ENCODE measurements at regions not wholly inside any gene's neighbourhood (a gene's known extent, or its start where the extent isn't known, plus 50 kb on each side); places are given as distances from the start of the nearest gene placed in this dataset.

DNA sequence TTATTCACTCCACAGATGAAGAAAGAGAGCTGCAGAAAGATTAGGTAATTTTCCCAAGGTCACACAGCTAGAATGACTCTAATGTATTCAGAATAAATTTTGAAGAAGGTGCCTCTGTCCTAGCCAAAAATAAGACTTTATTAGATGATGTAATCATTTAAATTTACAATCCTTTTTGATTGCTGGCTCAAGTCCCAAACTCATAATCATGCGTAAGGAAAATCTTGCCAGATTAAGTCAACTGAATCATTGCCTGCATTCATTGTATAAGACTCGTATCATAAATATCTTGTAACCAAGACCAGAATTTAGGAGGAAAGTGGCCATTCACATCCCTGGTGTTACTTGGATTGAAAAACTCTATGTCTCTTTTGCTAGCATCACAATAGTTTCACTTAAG is 53.1 kb upstream of the STK39 start:
- H3K9me3 ChIP-seq (ENCODE audit: low read length): no peaks in the 10 kb centered on the region
- no peaks in the 10 kb centered on the region for H3K4me1 ChIP-seq (ENCODE audit: insufficient read depth, low read length)
- H2AFZ ChIP-seq (ENCODE audit: low read depth, low read length): no peak overlapping the region
- H3K4me3 ChIP-seq (ENCODE audit: low read length): no peak overlapping the region
- H3K27me3 ChIP-seq (ENCODE audit: insufficient read depth, low read length): no peaks in the 10 kb centered on the region
- H3K36me3 ChIP-seq (ENCODE audit: insufficient read depth, low read length): no peaks in the 10 kb centered on the region

DNA sequence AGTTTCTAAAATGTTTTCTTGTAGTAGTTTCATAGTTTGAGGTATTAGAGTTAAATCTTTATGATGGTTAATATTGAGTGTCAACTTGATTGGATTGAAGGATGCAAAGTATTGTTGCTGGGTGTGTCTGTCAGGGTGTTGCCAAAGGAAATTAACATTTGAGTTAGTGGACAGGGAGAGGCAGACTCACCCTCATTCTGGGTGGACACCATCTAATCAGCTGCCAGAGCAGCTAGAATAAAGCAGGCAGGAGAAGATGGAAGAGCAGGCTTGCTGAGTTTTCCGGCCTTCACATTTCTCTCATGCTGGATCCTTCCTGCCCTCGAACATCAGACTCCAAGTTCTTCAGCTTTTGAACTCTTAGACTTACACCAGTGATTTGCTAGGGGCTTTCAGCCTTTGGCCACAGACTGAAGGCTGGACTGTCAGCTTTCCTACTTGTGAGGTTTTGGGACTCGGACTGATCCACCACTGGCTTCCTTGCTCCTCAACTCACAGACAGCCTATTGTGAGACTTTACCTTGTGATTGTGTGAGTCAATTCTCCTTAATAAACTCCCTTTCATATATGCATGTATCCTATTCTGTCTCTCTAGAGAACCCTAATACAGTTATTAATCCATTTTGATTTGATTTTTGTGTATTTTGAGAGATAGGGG is 56.8 kb upstream of the STK39 start:
- Histone ChIP-seq H2AFZ (ENCODE audit: low read depth, low read length) (no peak overlapping the region), H3K27me3 (ENCODE audit: insufficient read depth, low read length) (no peaks in the 10 kb centered on the region), H3K4me1 (ENCODE audit: insufficient read depth, low read length) (no peaks in the 10 kb centered on the region), H3K4me3 (ENCODE audit: low read length) (no peak overlapping the region), H3K9me3 (ENCODE audit: low read length) (no peaks in the 10 kb centered on the region), H3K36me3 (ENCODE audit: insufficient read depth, low read length) (no peaks in the 10 kb centered on the region)

DNA sequence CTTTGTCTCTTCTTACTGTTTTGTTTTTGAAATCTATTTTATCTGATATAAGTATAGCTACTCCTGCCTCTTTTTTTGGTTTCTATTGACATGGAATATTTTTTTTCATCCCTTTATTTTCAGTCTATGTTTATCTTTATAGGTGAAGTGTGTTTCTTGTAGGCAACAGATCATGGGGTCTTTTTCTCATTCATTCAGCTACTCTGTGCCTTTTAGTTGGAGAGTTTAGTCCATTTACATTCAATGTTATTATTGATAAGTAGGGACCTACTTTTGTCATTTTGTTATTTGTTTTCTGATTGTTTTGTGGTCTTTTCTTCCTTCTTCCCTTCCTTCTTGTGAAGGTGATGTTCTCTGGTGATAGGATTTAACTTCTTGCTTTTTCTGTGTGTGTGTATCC is 60.0 kb upstream of the STK39 start:
- no peak overlapping the region for H3K4me3 ChIP-seq (ENCODE audit: low read length)
- peaks cover 5% of the 10 kb centered on the region for H3K4me1 ChIP-seq (ENCODE audit: insufficient read depth, low read length)
- H2AFZ ChIP-seq (ENCODE audit: low read depth, low read length): no peak overlapping the region
- no peaks in the 10 kb centered on the region for H3K9me3 ChIP-seq (ENCODE audit: low read length)
- no peaks in the 10 kb centered on the region for H3K27me3 ChIP-seq (ENCODE audit: insufficient read depth, low read length)
- no peaks in the 10 kb centered on the region for H3K36me3 ChIP-seq (ENCODE audit: insufficient read depth, low read length)

DNA sequence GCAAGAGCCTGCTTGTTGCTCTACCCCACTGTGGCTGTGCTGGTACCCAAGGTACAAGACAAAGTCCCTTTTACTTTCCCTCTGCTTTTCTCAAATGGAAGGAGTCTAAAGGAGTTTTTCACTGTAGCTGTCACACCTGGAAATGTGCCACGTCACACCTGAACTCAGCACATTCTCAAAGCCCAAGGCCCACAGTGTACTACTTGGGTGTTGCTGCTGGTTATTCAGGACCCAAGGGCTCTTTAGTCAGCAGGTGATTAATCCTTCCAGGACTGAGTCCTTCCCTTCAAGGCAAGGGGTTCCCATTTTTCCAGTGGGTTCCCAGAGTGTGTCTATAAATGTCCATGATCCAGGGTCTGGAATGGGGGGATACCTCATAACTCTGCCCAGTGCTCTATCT is 63.2 kb upstream of the STK39 start:
- no peak overlapping the region for H2AFZ ChIP-seq (ENCODE audit: low read depth, low read length)
- peaks cover 5% of the 10 kb centered on the region for H3K4me1 ChIP-seq (ENCODE audit: insufficient read depth, low read length)

DNA sequence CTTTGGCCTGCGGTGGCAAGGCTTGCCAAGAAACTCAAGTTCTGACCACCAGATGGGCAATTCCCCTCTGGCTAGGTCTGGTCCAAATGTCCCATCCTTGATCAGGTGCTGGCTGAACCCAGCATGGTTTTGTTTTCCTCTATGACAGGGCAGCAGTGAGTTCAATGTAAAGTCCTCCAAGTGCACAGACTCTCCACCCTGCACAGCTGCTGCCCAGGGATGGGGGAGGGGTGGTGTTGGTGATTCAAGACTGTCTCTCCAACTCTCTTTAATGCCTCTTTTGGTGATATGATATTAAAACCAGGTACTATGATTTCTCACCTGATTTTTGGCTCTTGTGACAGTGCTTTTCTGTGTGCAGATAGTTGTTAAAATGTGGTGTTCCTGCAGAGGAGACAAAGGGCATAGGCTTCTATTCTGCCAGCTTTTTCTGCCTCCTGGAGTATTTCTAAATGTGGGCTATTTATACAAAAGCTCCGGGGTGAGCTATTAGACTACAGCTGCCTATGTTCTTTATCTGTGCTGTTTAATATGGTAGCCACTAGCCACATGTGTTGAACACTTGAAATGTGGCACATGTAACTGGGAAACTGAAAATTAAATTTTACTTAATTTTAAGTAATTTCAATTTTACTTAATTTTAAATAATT is 64.0 kb upstream of the STK39 start:
- Histone ChIP-seq H2AFZ (ENCODE audit: low read depth, low read length) (no peak overlapping the region), H3K9me3 (ENCODE audit: low read length) (no peaks in the 10 kb centered on the region), H3K27me3 (ENCODE audit: insufficient read depth, low read length) (no peaks in the 10 kb centered on the region), H3K4me1 (ENCODE audit: insufficient read depth, low read length) (peaks cover 5% of the 10 kb centered on the region), H3K36me3 (ENCODE audit: insufficient read depth, low read length) (no peaks in the 10 kb centered on the region), H3K4me3 (ENCODE audit: low read length) (no peak overlapping the region)

More for the DNA sequence above, 63.2 kb upstream of the STK39 start:
- Histone ChIP-seq H3K4me3 (ENCODE audit: low read length) (no peak overlapping the region), H3K9me3 (ENCODE audit: low read length) (no peaks in the 10 kb centered on the region), H3K36me3 (ENCODE audit: insufficient read depth, low read length) (no peaks in the 10 kb centered on the region), H3K27me3 (ENCODE audit: insufficient read depth, low read length) (no peaks in the 10 kb centered on the region)

DNA sequence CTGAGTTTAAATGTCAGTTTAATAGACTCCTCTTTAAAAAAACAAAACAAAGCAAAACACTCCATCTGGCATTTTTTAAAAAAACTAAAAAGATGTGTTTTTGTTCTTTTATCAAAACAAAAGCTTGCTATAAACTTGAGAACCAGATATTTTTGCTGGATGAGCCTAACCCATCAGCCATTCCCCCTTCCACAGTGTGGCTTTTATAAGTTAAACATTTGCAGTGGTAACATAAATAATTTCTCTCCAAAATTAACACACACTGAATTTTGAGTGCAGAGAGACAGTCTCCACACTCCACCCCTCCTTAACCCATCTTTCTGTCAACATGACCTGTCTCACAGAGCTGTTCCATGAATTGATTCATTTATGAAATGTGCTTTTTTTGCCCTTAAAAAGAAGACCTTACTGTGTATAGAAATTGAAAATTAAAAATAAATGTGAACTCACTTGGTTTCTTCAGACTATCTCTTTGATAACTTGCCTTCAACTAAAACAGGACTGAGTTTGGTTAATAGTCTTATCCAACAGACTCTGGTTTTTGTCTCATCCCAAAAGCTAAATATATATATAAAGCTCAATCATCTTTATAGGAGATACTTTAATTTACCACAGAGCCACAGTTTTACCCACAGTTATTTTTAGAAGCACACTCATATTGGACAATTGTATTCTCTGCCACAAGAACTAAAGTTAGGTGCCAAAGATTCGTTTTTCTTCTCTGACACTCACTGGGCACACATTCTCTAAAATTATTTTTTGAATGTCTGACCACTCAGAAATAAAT is 64.8 kb upstream of the STK39 start:
- H2AFZ ChIP-seq (ENCODE audit: low read depth, low read length): no peak overlapping the region
- no peaks in the 10 kb centered on the region for H3K36me3 ChIP-seq (ENCODE audit: insufficient read depth, low read length)
- peaks cover 5% of the 10 kb centered on the region for H3K4me1 ChIP-seq (ENCODE audit: insufficient read depth, low read length)
- no peaks in the 10 kb centered on the region for H3K9me3 ChIP-seq (ENCODE audit: low read length)
- no peaks in the 10 kb centered on the region for H3K27me3 ChIP-seq (ENCODE audit: insufficient read depth, low read length)
- no peak overlapping the region for H3K4me3 ChIP-seq (ENCODE audit: low read length)

DNA sequence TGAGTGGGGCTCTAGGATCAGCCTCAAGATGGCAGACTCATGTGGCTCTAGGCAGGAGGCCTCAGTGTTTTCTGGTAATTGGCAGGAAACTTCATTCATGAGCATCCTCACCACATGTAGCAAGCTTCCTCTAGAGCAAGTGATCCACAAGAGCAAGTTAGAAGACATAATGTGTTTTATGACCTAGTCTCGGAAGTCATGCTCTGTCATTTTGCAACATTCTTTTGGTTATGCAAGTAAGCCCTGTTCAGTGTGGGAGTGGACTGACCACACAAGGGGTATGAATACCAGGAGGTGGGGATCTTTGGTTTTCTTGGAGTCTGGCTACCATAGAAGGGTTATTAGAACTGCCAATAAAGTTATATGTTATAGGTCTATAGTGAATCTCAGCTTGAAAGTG is 66.8 kb upstream of the STK39 start:
- no peaks in the 10 kb centered on the region for H3K27me3 ChIP-seq (ENCODE audit: insufficient read depth, low read length)
- no peak overlapping the region for H3K4me3 ChIP-seq (ENCODE audit: low read length)
- no peaks in the 10 kb centered on the region for H3K9me3 ChIP-seq (ENCODE audit: low read length)
- no peak overlapping the region for H2AFZ ChIP-seq (ENCODE audit: low read depth, low read length)
- H3K4me1 ChIP-seq (ENCODE audit: insufficient read depth, low read length): peaks cover 5% of the 10 kb centered on the region
- no peaks in the 10 kb centered on the region for H3K36me3 ChIP-seq (ENCODE audit: insufficient read depth, low read length)

DNA sequence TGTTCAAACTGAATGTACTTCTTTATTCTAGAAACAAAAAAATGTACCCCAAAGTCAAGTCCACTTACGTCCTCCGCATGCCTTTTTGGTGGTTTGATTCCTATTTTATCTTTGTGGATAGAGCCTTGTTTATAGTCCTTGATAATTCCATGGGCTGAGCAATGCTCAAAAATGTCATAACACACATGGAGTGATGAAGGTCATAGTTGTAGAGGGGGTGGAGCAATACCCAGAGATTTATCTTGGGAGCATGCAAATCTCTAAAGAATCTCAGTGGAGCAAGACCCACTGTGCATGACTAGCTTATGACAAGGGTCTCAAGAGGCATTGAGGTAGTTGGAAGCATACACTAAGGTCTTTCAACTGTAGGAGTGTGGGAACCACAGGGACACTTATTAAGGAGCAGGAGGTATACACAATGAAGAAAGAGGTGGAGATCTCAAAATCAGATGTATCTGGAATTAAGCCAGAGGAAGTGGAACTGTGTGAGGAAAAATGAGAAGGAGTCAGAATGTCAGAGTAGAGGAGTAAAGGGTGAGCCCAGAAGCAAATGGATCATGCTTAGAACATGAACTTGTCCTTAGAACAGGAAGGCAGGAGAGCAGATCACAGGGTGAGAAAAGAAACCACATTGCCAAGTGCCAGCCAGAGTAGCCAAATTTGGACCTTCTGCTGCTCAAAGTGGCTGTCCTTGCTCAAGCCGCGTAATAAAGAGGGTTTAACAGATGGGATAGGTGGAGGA is 68.1 kb upstream of the STK39 start:
- Histone ChIP-seq H3K4me3 (ENCODE audit: low read length) (no peak overlapping the region), H3K36me3 (ENCODE audit: insufficient read depth, low read length) (no peaks in the 10 kb centered on the region), H3K4me1 (ENCODE audit: insufficient read depth, low read length) (peaks cover 5% of the 10 kb centered on the region), H3K27me3 (ENCODE audit: insufficient read depth, low read length) (no peaks in the 10 kb centered on the region), H3K9me3 (ENCODE audit: low read length) (no peaks in the 10 kb centered on the region), H2AFZ (ENCODE audit: low read depth, low read length) (no peak overlapping the region)

DNA sequence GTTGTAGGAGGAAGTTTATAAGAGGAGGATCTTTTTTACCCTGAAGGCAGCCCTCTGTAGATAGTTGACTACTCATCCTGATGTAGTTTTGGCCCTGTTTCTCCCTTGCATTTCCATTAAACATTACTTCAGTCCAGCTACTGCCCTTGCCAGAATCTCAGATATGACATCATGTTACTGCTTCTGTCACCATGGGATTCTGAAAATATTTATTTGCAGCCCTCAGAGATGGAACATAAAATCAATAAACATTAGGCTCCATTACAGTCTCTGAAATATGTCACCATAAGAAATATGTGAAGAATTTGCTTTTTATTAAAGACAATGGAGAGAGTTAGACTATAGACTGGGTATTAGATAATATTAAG is 68.7 kb upstream of the STK39 start:
- H3K4me3 ChIP-seq (ENCODE audit: low read length): no peak overlapping the region
- H3K9me3 ChIP-seq (ENCODE audit: low read length): no peaks in the 10 kb centered on the region
- no peaks in the 10 kb centered on the region for H3K36me3 ChIP-seq (ENCODE audit: insufficient read depth, low read length)
- H2AFZ ChIP-seq (ENCODE audit: low read depth, low read length): no peak overlapping the region
- H3K27me3 ChIP-seq (ENCODE audit: insufficient read depth, low read length): no peaks in the 10 kb centered on the region
- peaks cover 5% of the 10 kb centered on the region for H3K4me1 ChIP-seq (ENCODE audit: insufficient read depth, low read length)

DNA sequence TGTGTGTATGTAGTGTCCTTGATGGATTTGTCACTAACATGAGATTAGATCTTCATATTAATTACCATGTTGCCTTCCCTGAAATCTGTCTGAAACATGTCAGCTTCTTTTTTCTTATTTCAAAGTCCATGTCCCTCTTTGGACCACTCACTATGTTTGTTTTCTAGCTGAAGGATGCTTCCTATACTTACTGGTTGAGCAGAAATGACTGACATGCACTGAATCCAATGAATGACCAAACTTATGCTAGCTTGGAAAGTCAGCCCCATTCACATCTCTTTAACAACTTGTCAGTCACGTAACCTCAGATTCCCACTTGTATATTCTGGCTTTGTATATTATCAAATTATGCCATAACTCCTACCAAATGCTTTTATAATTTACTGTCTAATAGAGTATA is 69.9 kb upstream of the STK39 start:
- H3K9me3 ChIP-seq (ENCODE audit: low read length): no peaks in the 10 kb centered on the region
- H3K4me1 ChIP-seq (ENCODE audit: insufficient read depth, low read length): no peaks in the 10 kb centered on the region
- H2AFZ ChIP-seq (ENCODE audit: low read depth, low read length): no peak overlapping the region
- H3K4me3 ChIP-seq (ENCODE audit: low read length): no peak overlapping the region
- H3K36me3 ChIP-seq (ENCODE audit: insufficient read depth, low read length): no peaks in the 10 kb centered on the region
- no peaks in the 10 kb centered on the region for H3K27me3 ChIP-seq (ENCODE audit: insufficient read depth, low read length)

DNA sequence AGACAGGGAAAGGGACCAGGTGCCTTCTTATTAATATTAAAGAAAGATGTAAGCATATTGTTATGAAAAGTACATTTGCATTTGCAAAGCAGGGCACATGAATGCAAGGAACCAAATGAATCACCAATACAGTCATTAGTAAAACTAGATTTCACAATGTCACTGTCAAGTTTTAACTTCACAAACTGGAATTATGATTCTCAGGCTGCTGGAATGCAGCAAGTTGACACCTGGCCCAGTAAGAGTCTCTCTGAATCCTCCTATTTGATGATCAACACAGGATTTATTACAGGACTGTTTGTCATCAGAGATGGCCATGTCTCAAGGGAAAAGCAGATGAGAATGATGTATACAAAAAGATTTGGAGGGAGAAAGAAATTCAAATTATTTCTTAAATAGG is 72.9 kb upstream of the STK39 start:
- Histone ChIP-seq H3K27me3 (ENCODE audit: insufficient read depth, low read length) (no peaks in the 10 kb centered on the region), H3K9me3 (ENCODE audit: low read length) (no peaks in the 10 kb centered on the region), H3K4me1 (ENCODE audit: insufficient read depth, low read length) (no peaks in the 10 kb centered on the region), H2AFZ (ENCODE audit: low read depth, low read length) (no peak overlapping the region), H3K4me3 (ENCODE audit: low read length) (no peak overlapping the region), H3K36me3 (ENCODE audit: insufficient read depth, low read length) (no peaks in the 10 kb centered on the region)

DNA sequence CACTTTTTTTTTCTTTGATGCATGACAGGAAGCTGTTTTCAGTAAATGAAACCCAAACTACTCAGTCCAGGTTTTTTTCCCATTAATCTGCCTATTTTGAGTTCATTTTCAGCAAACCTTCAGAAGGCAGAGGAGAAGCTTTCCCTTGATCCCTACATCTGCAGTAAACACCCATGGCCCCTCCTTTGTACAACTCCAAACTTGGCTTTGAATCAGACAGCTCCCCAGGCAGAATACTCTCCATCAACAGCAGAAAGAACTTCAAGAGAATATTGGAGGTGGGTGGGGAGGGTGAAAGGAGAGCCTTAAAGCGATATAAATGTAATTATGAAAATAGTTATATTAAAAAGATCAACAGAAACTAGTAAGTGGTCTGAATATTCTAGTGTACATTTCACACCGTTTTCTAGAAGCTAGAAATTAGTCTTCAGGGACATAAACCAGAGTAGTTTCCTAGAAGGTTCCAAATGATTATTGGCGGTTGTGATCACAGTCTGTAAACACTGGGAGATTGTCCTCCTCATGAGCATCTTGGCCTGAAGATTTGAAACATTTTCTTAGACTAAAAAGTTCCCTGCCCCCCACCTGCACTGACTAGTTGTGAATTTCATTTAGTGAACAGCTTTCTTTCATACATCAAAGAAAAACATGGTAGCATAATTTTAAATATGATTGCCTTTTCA is 75.1 kb upstream of the STK39 start:
- Histone ChIP-seq H3K36me3 (ENCODE audit: insufficient read depth, low read length) (no peaks in the 10 kb centered on the region), H3K4me1 (ENCODE audit: insufficient read depth, low read length) (no peaks in the 10 kb centered on the region), H3K27me3 (ENCODE audit: insufficient read depth, low read length) (no peaks in the 10 kb centered on the region), H2AFZ (ENCODE audit: low read depth, low read length) (no peak overlapping the region), H3K4me3 (ENCODE audit: low read length) (no peak overlapping the region), H3K9me3 (ENCODE audit: low read length) (no peaks in the 10 kb centered on the region)

Data from neuron (in vitro differentiated cells).